Naive thymus-derived CD4-positive, alpha-beta T cell (primary cell): ENCODE measurements at regions not wholly inside any gene's neighbourhood (a gene's known extent, or its start where the extent isn't known, plus 50 kb on each side); places are given as distances from the start of the nearest gene placed in this dataset.

Source experiments
- ATAC-seq: fragments of 150-1000 bp; cut with Tn5 transposase; 2 replicates; pipeline ENCODE4 v1.10.0; 2021; ENCODE audit warnings: mild to moderate bottlenecking, moderate library complexity
- CTCF ChIA-PET: fragments of 350-600 bp; sonication (Branson Sonifier 250); formaldehyde crosslinking; loops from one replicate; lab custom pipeline; 2021; ENCODE audit warnings: antibody characterized with exemption; lab: Charles Lee
- POLR2A ChIA-PET: fragments of 350-600 bp; sonication (Branson Sonifier 250); formaldehyde crosslinking; loops from one replicate; lab custom pipeline; 2021; ENCODE audit warnings: antibody characterized with exemption, inconsistent platforms; lab: Charles Lee
- DNase-seq, 9 donors: peaks; one replicate each; pipeline versions ENCODE4 v3.0.0 to v3.0.0-alpha.2; 2020 to 2022; ENCODE audit warnings: mixed read lengths in 1 of 9
- H3K27ac ChIP-seq: one replicate; pipeline ENCODE4 v1.7.0; 2013; ENCODE audit warnings: mild to moderate bottlenecking, low read depth, low read length, moderate library complexity
- H3K27me3 ChIP-seq, 2 donors: one replicate each; pipeline ENCODE4 v1.7.0; 2013; ENCODE audit warnings: low read length in 2 of 2, mild to moderate bottlenecking in 2 of 2, moderate library complexity in 2 of 2; ENCODE audit not compliant: control insufficient read depth in 2 of 2, insufficient read depth in 2 of 2
- H3K36me3 ChIP-seq, 3 experiments: 1 replicate in 2 of 3; 2 replicates in 1 of 3; pipeline ENCODE4 v1.7.0; 2013; ENCODE audit warnings: low read length in 3 of 3, mild to moderate bottlenecking in 3 of 3, moderate library complexity in 1 of 3; ENCODE audit not compliant: insufficient read depth in 3 of 3, control insufficient read depth in 2 of 3
- H3K4me1 ChIP-seq, 2 donors: one replicate each; pipeline ENCODE4 v1.7.0; 2013; ENCODE audit warnings: low read length in 2 of 2, mild to moderate bottlenecking in 2 of 2, moderate library complexity in 1 of 2; ENCODE audit not compliant: control insufficient read depth in 2 of 2, insufficient read depth in 2 of 2
- H3K4me3 ChIP-seq: 2 replicates; pipeline ENCODE4 v1.7.0; 2013; ENCODE audit warnings: mild to moderate bottlenecking, low read length
- H3K9me3 ChIP-seq, 3 experiments: 1 replicate in 2 of 3; 2 replicates in 1 of 3; pipeline ENCODE4 v1.7.0; 2013; ENCODE audit warnings: low read length in 3 of 3; ENCODE audit not compliant: control insufficient read depth in 2 of 3
- H3K27ac Mint-ChIP-seq, 9 donors: one replicate each; pipeline ENCODE4 v1.8.0; 2020 to 2022; ENCODE audit warnings: mixed read lengths in 9 of 9, mild to moderate bottlenecking in 8 of 9, moderate library complexity in 5 of 9, inconsistent platforms in 2 of 9
- H3K27me3 Mint-ChIP-seq, 5 donors: one replicate each; pipeline ENCODE4 v1.8.0; 2021 to 2022; ENCODE audit warnings: mixed read lengths in 5 of 5, mild to moderate bottlenecking in 1 of 5
- H3K36me3 Mint-ChIP-seq, 5 donors: one replicate each; pipeline ENCODE4 v1.8.0; 2020 to 2022; ENCODE audit warnings: mixed read lengths in 5 of 5, mild to moderate bottlenecking in 3 of 5, inconsistent platforms in 1 of 5
- H3K4me1 Mint-ChIP-seq, 7 donors: one replicate each; pipeline ENCODE4 v1.8.0; 2020 to 2022; ENCODE audit warnings: mixed read lengths in 7 of 7, mild to moderate bottlenecking in 3 of 7, inconsistent platforms in 1 of 7
- H3K4me3 Mint-ChIP-seq, 10 donors: one replicate each; pipeline ENCODE4 v1.8.0; 2020 to 2022; ENCODE audit warnings: mild to moderate bottlenecking in 10 of 10, mixed read lengths in 10 of 10, moderate library complexity in 6 of 10, inconsistent platforms in 2 of 10
- H3K9me3 Mint-ChIP-seq, 11 donors: one replicate each; pipeline ENCODE4 v1.8.0; 2020 to 2022; ENCODE audit warnings: mixed read lengths in 11 of 11, mild to moderate bottlenecking in 4 of 11, inconsistent platforms in 1 of 11, moderate library complexity in 1 of 11
- intact Hi-C, 2 donors: fragments of 100-400 bp; cut with micrococcal nuclease; formaldehyde crosslinking; loops; one replicate each; pipeline ENCODE4 v1.15.1; 2023

DNA sequence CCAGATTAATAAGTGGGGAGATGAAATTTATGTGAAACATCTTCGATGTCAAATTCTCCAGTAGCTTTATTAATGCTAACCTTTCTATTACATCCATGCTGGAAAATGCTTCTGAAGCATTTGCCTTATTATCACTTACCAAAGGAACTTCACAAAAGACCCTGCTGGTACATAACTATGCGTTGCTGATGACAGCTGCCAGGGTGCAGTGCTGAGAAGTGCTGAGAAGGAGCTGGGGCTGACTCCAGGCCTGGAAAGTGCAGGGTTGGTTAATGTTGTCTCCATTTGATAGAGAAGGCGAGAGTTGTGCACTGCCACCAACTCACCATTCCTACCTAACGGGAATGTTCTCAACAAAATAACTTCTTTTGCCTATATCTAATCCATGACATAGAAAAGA, 736.0 kb upstream of the NR2F2 start:
- intact Hi-C loops: no loop called here
- POLR2A ChIA-PET: no interaction called here

DNA sequence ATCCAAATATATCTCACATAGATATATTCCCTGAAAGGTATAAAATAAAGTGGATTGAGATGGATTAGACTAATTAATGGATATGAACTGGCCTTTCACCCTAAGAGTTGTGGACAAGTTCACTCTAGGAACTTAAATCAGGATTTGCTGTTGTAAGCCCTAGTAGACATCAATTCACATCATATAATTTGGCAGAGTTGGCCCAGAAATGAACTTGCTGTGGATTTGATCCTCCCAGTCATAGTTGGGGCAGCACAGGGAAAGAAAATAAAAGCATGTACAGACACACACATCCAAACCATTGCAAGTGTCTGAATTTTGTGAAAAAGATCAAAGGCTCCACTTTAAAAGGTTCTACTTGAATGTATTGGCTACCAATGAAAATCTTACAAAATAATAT, 734.7 kb upstream of the NR2F2 start:
- Mint-ChIP-seq H3K27me3 (peaks cover 2 to 24% (median 14%) of the 10 kb centered on the region in 5 donors), H3K36me3 (no peaks in the 10 kb centered on the region), H3K4me3 (no peak overlapping the region), H3K4me1 (no peaks in the 10 kb centered on the region), H3K9me3 (peaks cover 0 to 2% (median 0%) of the 10 kb centered on the region in 11 donors), H3K27ac (no peak overlapping the region)
- Histone ChIP-seq H3K4me3 (no peak overlapping the region), H3K27me3 (no peaks in the 10 kb centered on the region), H3K36me3 (no peaks in the 10 kb centered on the region), H3K9me3 (no peaks in the 10 kb centered on the region), H3K27ac (no peak overlapping the region), H3K4me1 (no peaks in the 10 kb centered on the region)
- CTCF ChIA-PET: no interaction called here
- ATAC-seq (no peak), DNase-seq (no peak)
- POLR2A ChIA-PET: no interaction called here
- intact Hi-C loops: no loop called here

More for the DNA sequence above, 736.0 kb upstream of the NR2F2 start:
- Mint-ChIP-seq H3K9me3 (no peaks in the 10 kb centered on the region), H3K27me3 (peaks cover 2 to 24% (median 11%) of the 10 kb centered on the region in 5 donors), H3K4me1 (no peaks in the 10 kb centered on the region), H3K27ac (no peak overlapping the region), H3K36me3 (no peaks in the 10 kb centered on the region), H3K4me3 (no peak overlapping the region)
- Histone ChIP-seq H3K9me3 (no peaks in the 10 kb centered on the region), H3K4me1 (no peaks in the 10 kb centered on the region), H3K27ac (no peak overlapping the region), H3K36me3 (no peaks in the 10 kb centered on the region), H3K27me3 (no peaks in the 10 kb centered on the region), H3K4me3 (no peak overlapping the region)
- no peak for ATAC-seq
- DNase-seq: no peak
- CTCF ChIA-PET: no interaction called here

DNA sequence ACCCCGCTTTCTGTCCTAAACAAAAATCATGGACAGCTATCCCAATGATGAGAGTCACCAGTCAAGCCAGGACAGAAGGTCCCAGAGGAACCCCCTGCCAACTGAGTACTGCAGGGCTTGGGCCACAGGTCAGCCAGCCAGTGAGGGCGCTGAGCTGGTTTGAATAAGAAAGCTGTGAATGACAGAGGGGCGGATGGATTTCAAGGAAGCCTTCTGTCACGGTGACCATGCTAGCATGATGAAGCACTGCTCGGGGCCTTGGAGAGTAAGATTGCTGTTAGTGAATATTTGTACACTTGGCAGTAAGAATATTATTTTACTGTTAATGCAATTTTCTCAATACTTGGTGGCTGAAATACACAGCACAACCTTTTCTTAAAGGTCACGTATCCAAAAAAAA, 734.0 kb upstream of the NR2F2 start:
- Histone ChIP-seq H3K27ac (no peak overlapping the region), H3K4me3 (no peak overlapping the region), H3K4me1 (no peaks in the 10 kb centered on the region), H3K9me3 (no peaks in the 10 kb centered on the region), H3K36me3 (no peaks in the 10 kb centered on the region), H3K27me3 (no peaks in the 10 kb centered on the region)
- Mint-ChIP-seq H3K36me3 (no peaks in the 10 kb centered on the region), H3K9me3 (peaks cover 0 to 2% (median 0%) of the 10 kb centered on the region in 11 donors), H3K27ac (no peak overlapping the region), H3K27me3 (peaks cover 2 to 24% (median 14%) of the 10 kb centered on the region in 5 donors), H3K4me1 (no peaks in the 10 kb centered on the region), H3K4me3 (no peak overlapping the region)
- POLR2A ChIA-PET: no interaction called here
- ATAC-seq: no peak
- intact Hi-C loops: no loop called here
- CTCF ChIA-PET: no interaction called here
- DNase-seq: no peak

DNA sequence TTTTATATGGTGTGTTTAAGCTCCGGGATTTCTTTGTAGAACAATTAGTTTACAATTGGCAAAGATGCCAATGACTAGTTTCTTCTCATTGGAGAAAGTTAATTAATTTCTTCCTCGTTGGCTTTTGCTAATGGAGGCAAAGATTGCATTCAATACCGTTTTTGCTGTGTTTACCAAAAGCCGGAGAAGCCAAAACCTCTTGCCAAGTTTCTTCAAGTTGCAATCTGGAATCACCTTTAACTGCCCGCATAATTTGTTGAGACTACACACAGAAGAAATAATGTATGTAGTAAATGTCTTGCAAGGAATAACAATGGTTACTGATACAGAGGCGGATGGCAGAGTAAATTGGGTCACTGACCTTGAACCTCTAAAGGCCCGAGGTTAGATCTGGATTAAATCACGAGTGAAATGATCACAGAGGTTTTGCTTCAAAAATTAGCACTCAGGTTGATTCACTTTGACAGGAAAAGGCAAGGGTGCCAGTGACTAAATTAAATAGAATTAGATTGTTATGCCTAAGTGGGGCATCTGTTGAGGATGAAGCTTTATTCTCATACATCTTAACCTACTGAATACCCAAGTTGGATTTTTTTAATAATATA, 732.1 kb upstream of the NR2F2 start:
- Mint-ChIP-seq H3K9me3 (peaks cover 0 to 4% (median 0%) of the 10 kb centered on the region in 11 donors), H3K4me1 (no peaks in the 10 kb centered on the region), H3K36me3 (no peaks in the 10 kb centered on the region), H3K27me3 (peaks cover 2 to 27% (median 11%) of the 10 kb centered on the region in 5 donors), H3K4me3 (no peak overlapping the region), H3K27ac (no peak overlapping the region)
- ChIA-PET POLR2A (no interaction called here), CTCF (no interaction called here)
- Histone ChIP-seq H3K4me3 (no peak overlapping the region), H3K36me3 (no peaks in the 10 kb centered on the region), H3K4me1 (no peaks in the 10 kb centered on the region), H3K27ac (no peak overlapping the region), H3K27me3 (no peaks in the 10 kb centered on the region), H3K9me3 (no peaks in the 10 kb centered on the region)
- DNase-seq (no peak), ATAC-seq (no peak)
- intact Hi-C loops: no loop called here

DNA sequence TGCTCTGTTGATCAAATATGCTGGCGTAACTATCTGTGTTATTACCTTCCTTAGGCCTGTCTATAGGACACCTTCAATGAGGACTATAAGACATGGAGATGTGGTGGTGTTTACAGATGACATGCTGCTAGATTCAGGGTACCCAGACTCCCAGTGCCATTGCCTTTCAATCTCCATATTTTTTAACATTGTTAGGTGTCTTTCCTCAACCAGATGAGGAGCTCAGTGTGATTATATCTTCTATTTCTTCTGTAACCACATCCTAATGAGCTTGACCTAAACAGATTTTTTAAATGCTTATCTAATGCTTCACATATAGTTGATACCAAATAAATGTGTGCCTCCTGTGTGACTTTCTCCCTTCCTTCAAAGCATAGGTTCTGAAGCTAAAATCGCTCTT, 730.1 kb upstream of the NR2F2 start:
- intact Hi-C loops: no loop called here
- no peaks in the 10 kb centered on the region for H3K9me3 ChIP-seq
- Mint-ChIP-seq H3K27me3 (peaks cover 2 to 21% (median 6%) of the 10 kb centered on the region in 5 donors), H3K36me3 (no peaks in the 10 kb centered on the region), H3K4me1 (no peaks in the 10 kb centered on the region), H3K9me3 (peaks cover 0 to 4% (median 0%) of the 10 kb centered on the region in 11 donors), H3K4me3 (no peak overlapping the region), H3K27ac (no peak overlapping the region)
- H3K4me3 ChIP-seq: no peak overlapping the region
- DNase-seq (no peak), ATAC-seq (no peak)
- CTCF ChIA-PET: no interaction called here
- no peaks in the 10 kb centered on the region for H3K27me3 ChIP-seq
- no peaks in the 10 kb centered on the region for H3K4me1 ChIP-seq
- H3K27ac ChIP-seq: no peak overlapping the region
- no peaks in the 10 kb centered on the region for H3K36me3 ChIP-seq
- POLR2A ChIA-PET: no interaction called here

GRCh38 chr15:95600884-95601283, 729.6 kb upstream of the NR2F2 start:
- POLR2A ChIA-PET: no interaction called here

GRCh38 chr15:95601525-95601924, 729.0 kb upstream of the NR2F2 start:
- Histone ChIP-seq H3K27me3 (no peaks in the 10 kb centered on the region), H3K27ac (no peak overlapping the region), H3K4me3 (no peak overlapping the region), H3K36me3 (no peaks in the 10 kb centered on the region), H3K4me1 (no peaks in the 10 kb centered on the region), H3K9me3 (no peaks in the 10 kb centered on the region)
- ChIA-PET CTCF (no interaction called here), POLR2A (no interaction called here)
- DNase-seq (no peak), ATAC-seq (no peak)
- Mint-ChIP-seq H3K27ac (no peak overlapping the region), H3K36me3 (no peaks in the 10 kb centered on the region), H3K4me1 (no peaks in the 10 kb centered on the region), H3K4me3 (no peak overlapping the region), H3K27me3 (peaks cover 0 to 21% (median 6%) of the 10 kb centered on the region in 5 donors), H3K9me3 (peaks cover 0 to 4% (median 0%) of the 10 kb centered on the region in 11 donors)
- intact Hi-C loops: no loop called here

More at GRCh38 chr15:95600884-95601283, 729.6 kb upstream of the NR2F2 start:
- Histone ChIP-seq H3K36me3 (no peaks in the 10 kb centered on the region), H3K4me1 (no peaks in the 10 kb centered on the region), H3K27ac (no peak overlapping the region), H3K27me3 (no peaks in the 10 kb centered on the region), H3K9me3 (no peaks in the 10 kb centered on the region), H3K4me3 (no peak overlapping the region)
- no peaks in the 10 kb centered on the region for H3K36me3 Mint-ChIP-seq
- H3K27me3 Mint-ChIP-seq: peaks cover 0 to 21% (median 6%) of the 10 kb centered on the region in 5 donors
- no peak for ATAC-seq
- H3K4me1 Mint-ChIP-seq: no peaks in the 10 kb centered on the region
- CTCF ChIA-PET: no interaction called here
- no peak for DNase-seq
- no peak overlapping the region for H3K27ac Mint-ChIP-seq
- intact Hi-C loops: no loop called here
- peaks cover 0 to 4% (median 0%) of the 10 kb centered on the region in 11 donors for H3K9me3 Mint-ChIP-seq
- H3K4me3 Mint-ChIP-seq: no peak overlapping the region
